IPS-15b (cell line): ENCODE measurements at regions not wholly inside any gene's neighbourhood (a gene's known extent, or its start where the extent isn't known, plus 50 kb on each side); places are given as distances from the start of the nearest gene placed in this dataset.

ENCODE experiments used
- H3K27me3 ChIP-seq: one replicate; pipeline ENCODE4 v1.6.1; 2013; ENCODE audit warnings: low read length; ENCODE audit not compliant: control insufficient read depth, insufficient read depth
- H3K36me3 ChIP-seq: one replicate; pipeline ENCODE4 v1.6.1; 2013; ENCODE audit warnings: low read length; ENCODE audit not compliant: control insufficient read depth, insufficient read depth
- H3K4me1 ChIP-seq: one replicate; pipeline ENCODE4 v1.6.1; 2013; ENCODE audit warnings: mild to moderate bottlenecking, low read length; ENCODE audit not compliant: control insufficient read depth, insufficient read depth
- H3K4me3 ChIP-seq: one replicate; pipeline ENCODE4 v1.5.1; 2013; ENCODE audit warnings: low read depth, low read length
- H3K9ac ChIP-seq: one replicate; pipeline ENCODE4 v1.6.1; 2013; ENCODE audit warnings: low read depth, mild to moderate bottlenecking, low read length
- H3K9me3 ChIP-seq: one replicate; pipeline ENCODE4 v1.6.1; 2013; ENCODE audit warnings: mild to moderate bottlenecking, low read length; ENCODE audit not compliant: control insufficient read depth, insufficient read depth

GRCh38 chr9:115211413-115212124, 93.6 kb upstream of the TNC start:
- Histone ChIP-seq H3K36me3 (no peaks in the 10 kb centered on the region), H3K9me3 (no peaks in the 10 kb centered on the region), H3K4me1 (no peaks in the 10 kb centered on the region), H3K4me3 (no peak overlapping the region), H3K9ac (no peak overlapping the region), H3K27me3 (no peaks in the 10 kb centered on the region)

DNA sequence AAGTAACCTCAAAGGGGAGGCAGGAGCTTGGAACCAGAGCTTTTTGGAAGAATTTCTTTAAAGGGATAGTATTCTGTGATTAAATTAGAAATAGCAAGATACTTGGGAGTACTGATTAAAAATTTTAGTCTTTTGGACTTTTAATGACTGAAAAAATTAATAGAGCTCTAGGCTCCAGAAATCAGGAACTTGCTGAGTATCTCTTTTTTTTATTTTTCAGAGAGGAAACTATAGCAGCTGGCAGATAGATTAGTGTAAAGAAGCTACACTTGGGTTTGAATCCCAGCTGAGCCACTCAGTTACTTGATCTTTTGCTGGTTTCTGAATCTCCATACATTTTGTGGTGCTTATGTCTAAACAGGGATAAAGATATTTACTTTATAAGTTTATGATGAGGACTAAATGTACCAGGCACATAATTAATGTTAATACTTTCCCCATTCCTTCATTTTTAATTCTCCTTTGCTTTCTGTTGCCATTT, 94.2 kb upstream of the TNC start:
- Histone ChIP-seq H3K36me3 (no peaks in the 10 kb centered on the region), H3K9ac (no peak overlapping the region), H3K27me3 (no peaks in the 10 kb centered on the region), H3K4me1 (no peaks in the 10 kb centered on the region), H3K9me3 (no peaks in the 10 kb centered on the region), H3K4me3 (no peak overlapping the region)

GRCh38 chr9:115212832-115213231, 94.9 kb upstream of the TNC start:
- Histone ChIP-seq H3K27me3 (no peaks in the 10 kb centered on the region), H3K4me1 (no peaks in the 10 kb centered on the region), H3K4me3 (no peak overlapping the region), H3K36me3 (no peaks in the 10 kb centered on the region), H3K9ac (no peak overlapping the region), H3K9me3 (no peaks in the 10 kb centered on the region)

- H3K9ac ChIP-seq: no peak overlapping the region
- H3K4me1 ChIP-seq: no peaks in the 10 kb centered on the region
- no peaks in the 10 kb centered on the region for H3K9me3 ChIP-seq
- H3K36me3 ChIP-seq: no peaks in the 10 kb centered on the region
- H3K4me3 ChIP-seq: no peak overlapping the region
- no peaks in the 10 kb centered on the region for H3K27me3 ChIP-seq
Measured at GRCh38 chr9:115213818-115214334, 95.9 kb upstream of the TNC start.

GRCh38 chr9:115216873-115217272, 98.9 kb upstream of the TNC start:
- Histone ChIP-seq H3K27me3 (no peaks in the 10 kb centered on the region), H3K4me1 (no peaks in the 10 kb centered on the region), H3K9ac (no peak overlapping the region), H3K9me3 (no peaks in the 10 kb centered on the region), H3K4me3 (no peak overlapping the region), H3K36me3 (no peaks in the 10 kb centered on the region)

- no peaks in the 10 kb centered on the region for H3K4me1 ChIP-seq
- no peaks in the 10 kb centered on the region for H3K36me3 ChIP-seq
- H3K9me3 ChIP-seq: no peaks in the 10 kb centered on the region
- H3K4me3 ChIP-seq: no peak overlapping the region
- no peaks in the 10 kb centered on the region for H3K27me3 ChIP-seq
- no peak overlapping the region for H3K9ac ChIP-seq
Measured at GRCh38 chr9:115220319-115221005, 102.5 kb upstream of the TNC start.

GRCh38 chr9:115223471-115223870, 105.5 kb upstream of the TNC start:
- H3K36me3 ChIP-seq: no peaks in the 10 kb centered on the region
- H3K4me3 ChIP-seq: no peak overlapping the region
- peaks cover 2% of the 10 kb centered on the region for H3K4me1 ChIP-seq
- H3K9ac ChIP-seq: no peak overlapping the region
- no peaks in the 10 kb centered on the region for H3K27me3 ChIP-seq
- H3K9me3 ChIP-seq: no peaks in the 10 kb centered on the region

DNA sequence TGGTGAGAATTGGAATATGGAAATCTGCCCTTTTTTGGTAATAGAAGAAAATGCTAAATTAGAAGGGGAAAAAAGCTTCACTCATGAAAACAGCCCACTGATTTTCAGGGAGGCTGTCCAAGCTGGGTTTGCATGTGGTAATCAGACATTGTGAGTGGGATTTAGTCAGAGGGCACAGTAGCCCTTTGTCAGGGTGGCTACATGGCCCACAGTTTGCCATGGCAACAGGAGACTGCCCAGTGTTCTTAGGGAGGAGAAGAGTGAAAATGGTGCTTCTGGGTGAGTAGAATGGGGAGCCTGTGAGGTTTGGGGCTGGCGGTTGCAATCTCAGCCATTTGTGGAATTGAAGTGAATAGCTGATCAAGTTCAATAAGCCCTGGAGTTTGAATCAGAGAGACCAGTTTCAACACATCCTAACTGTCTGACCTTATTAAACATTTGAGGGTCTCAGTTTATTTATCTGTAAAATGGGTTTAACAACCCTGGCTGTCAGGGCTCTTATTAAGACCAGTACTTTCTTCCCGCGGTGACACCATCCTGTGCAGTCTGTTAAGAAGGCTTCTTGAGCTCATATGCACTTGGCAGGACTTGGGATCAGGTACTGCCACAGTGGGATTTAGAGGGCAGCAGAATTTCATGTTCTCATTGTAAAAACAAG, 107.6 kb upstream of the TNC start:
- Histone ChIP-seq H3K9ac (no peak overlapping the region), H3K36me3 (no peaks in the 10 kb centered on the region), H3K9me3 (no peaks in the 10 kb centered on the region), H3K27me3 (no peaks in the 10 kb centered on the region), H3K4me1 (peaks cover 2% of the 10 kb centered on the region), H3K4me3 (no peak overlapping the region)

- Histone ChIP-seq H3K9me3 (no peaks in the 10 kb centered on the region), H3K27me3 (no peaks in the 10 kb centered on the region), H3K9ac (no peak overlapping the region), H3K4me3 (no peak overlapping the region), H3K36me3 (no peaks in the 10 kb centered on the region), H3K4me1 (peaks cover 2% of the 10 kb centered on the region)
Measured at GRCh38 chr9:115226152-115226551, 108.2 kb upstream of the TNC start.

DNA sequence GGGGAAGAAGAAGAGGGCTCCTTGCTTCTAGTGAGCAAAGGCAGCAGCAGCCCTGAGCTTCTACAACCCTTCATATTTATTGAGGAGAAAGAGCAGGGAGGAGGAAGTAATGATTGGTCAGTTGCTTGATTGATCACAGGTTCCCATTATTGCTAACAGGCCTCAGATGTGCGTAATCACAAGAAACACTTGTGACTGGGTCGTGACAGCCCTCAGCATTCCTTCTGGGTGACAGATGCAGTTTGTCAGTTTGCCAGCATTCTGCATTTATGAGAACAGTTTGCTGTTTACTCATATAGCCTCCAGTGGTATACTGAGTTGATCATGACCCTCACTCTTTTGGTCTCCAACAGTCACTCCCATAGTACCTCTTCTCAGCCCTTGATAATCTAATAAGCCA, 111.5 kb upstream of the TNC start:
- Histone ChIP-seq H3K9ac (no peak overlapping the region), H3K4me3 (no peak overlapping the region), H3K27me3 (no peaks in the 10 kb centered on the region), H3K4me1 (peaks cover 2% of the 10 kb centered on the region), H3K36me3 (no peaks in the 10 kb centered on the region), H3K9me3 (no peaks in the 10 kb centered on the region)

- H3K9ac ChIP-seq: no peak overlapping the region
- peaks cover 2% of the 10 kb centered on the region for H3K4me1 ChIP-seq
- no peaks in the 10 kb centered on the region for H3K36me3 ChIP-seq
- no peaks in the 10 kb centered on the region for H3K9me3 ChIP-seq
- H3K4me3 ChIP-seq: no peak overlapping the region
- H3K27me3 ChIP-seq: no peaks in the 10 kb centered on the region
Measured at GRCh38 chr9:115230924-115231515, 113.1 kb upstream of the TNC start.
